ENCODE measurements at regions not wholly inside any gene's neighbourhood (a gene's known extent, or its start where the extent isn't known, plus 50 kb on each side); places are given as distances from the start of the nearest gene placed in this dataset.
"Not testable (repeated sequence)": the region's sequence is repeated elsewhere in the genome, so short reads cannot be mapped to it uniquely, and the experiment has no call there.

- not testable (repeated sequence) for H3K4me1 ChIP-seq (ENCODE audit: control insufficient read depth in 2 of 2, insufficient read depth in 1 of 2, low read depth in 1 of 2, low read length in 2 of 2); H2AFZ ChIP-seq (ENCODE audit: low read length); H3K14ac ChIP-seq (ENCODE audit: low read length); H3K36me3 ChIP-seq (replicated peaks in 1 of 2; ENCODE audit: control insufficient read depth in 2 of 2, insufficient read depth in 2 of 2, low read length in 2 of 2); H3K23ac ChIP-seq (ENCODE audit: low read depth, low read length, poor library complexity); H3K27ac ChIP-seq (replicated peaks; ENCODE audit: low read length); H4K91ac ChIP-seq (ENCODE audit: low read depth, low read length, poor library complexity); H3K4me3 ChIP-seq (ENCODE audit: low read length in 2 of 2); H3K79me1 ChIP-seq (ENCODE audit: low read depth, low read length); H4K8ac ChIP-seq (ENCODE audit: low read depth, low read length); H2BK5ac ChIP-seq (ENCODE audit: low read length); H3K9ac ChIP-seq (ENCODE audit: low read depth, low read length, poor library complexity); H2BK15ac ChIP-seq (ENCODE audit: low read length); H2BK120ac ChIP-seq (ENCODE audit: low read depth, low read length); H3K27me3 ChIP-seq (ENCODE audit: control insufficient read depth in 3 of 3, insufficient read depth in 3 of 3, low read depth in 1 of 3, low read length in 3 of 3); H3K4ac ChIP-seq (ENCODE audit: low read length); H2BK12ac ChIP-seq (ENCODE audit: low read length); H3K18ac ChIP-seq (ENCODE audit: low read length); DNase-seq (ENCODE audit: low spot score); H2AK5ac ChIP-seq (ENCODE audit: low read depth, low read length); H3K9me3 ChIP-seq (replicated peaks in 1 of 2; ENCODE audit: control insufficient read depth in 2 of 2, insufficient read depth in 1 of 2, low read depth in 1 of 2, low read length in 2 of 2); H3K4me2 ChIP-seq (ENCODE audit: insufficient read depth, low read length, poor library complexity, severe bottlenecking)
- no CpG with 5 or more reads among the region's 5 CpGs for WGBS, 2 donors (ENCODE audit: extremely low coverage in 2 of 2, insufficient read length in 2 of 2, insufficient replicate concordance in 1 of 2)
These were observed 121.0 kb downstream of the CDRT15L2 start for GRCh38 chr17:20700528-20700927.

- H2BK120ac ChIP-seq (ENCODE audit: low read depth, low read length), result not testable (repeated sequence)
These were observed 121.8 kb downstream of the CDRT15L2 start for GRCh38 chr17:20701366-20701765.

GRCh38 chr17:20702692-20703091 is 123.2 kb downstream of the CDRT15L2 start:
- Histone ChIP-seq H2BK5ac (ENCODE audit: low read length) (no peak overlapping the region), H2BK12ac (ENCODE audit: low read length) (no peak overlapping the region), H3K79me1 (ENCODE audit: low read depth, low read length) (no peaks in the 10 kb centered on the region), H3K27me3 (ENCODE audit: control insufficient read depth in 3 of 3, insufficient read depth in 3 of 3, low read depth in 1 of 3, low read length in 3 of 3) (peaks cover 0 to 2% (median 0%) of the 10 kb centered on the region in 3 experiments), H3K27ac (replicated peaks; ENCODE audit: low read length) (no peak overlapping the region), H3K14ac (ENCODE audit: low read length) (no peak overlapping the region), H2AFZ (ENCODE audit: low read length) (no peak overlapping the region), H2BK15ac (ENCODE audit: low read length) (no peak overlapping the region), H4K91ac (ENCODE audit: low read depth, low read length, poor library complexity) (no peak overlapping the region), H3K9me3 (replicated peaks in 1 of 2; ENCODE audit: control insufficient read depth in 2 of 2, insufficient read depth in 1 of 2, low read depth in 1 of 2, low read length in 2 of 2) (no peaks in the 10 kb centered on the region), H3K4ac (ENCODE audit: low read length) (no peak overlapping the region), H3K18ac (ENCODE audit: low read length) (no peak overlapping the region), H3K9ac (ENCODE audit: low read depth, low read length, poor library complexity) (no peak overlapping the region), H3K4me2 (ENCODE audit: insufficient read depth, low read length, poor library complexity, severe bottlenecking) (no peak overlapping the region), H3K36me3 (replicated peaks in 1 of 2; ENCODE audit: control insufficient read depth in 2 of 2, insufficient read depth in 2 of 2, low read length in 2 of 2) (no peaks in the 10 kb centered on the region), H2BK120ac (ENCODE audit: low read depth, low read length) (no peak overlapping the region), H3K23ac (ENCODE audit: low read depth, low read length, poor library complexity) (no peak overlapping the region), H4K8ac (ENCODE audit: low read depth, low read length) (no peak overlapping the region), H3K4me3 (ENCODE audit: low read length in 2 of 2) (no peak overlapping the region), H2AK5ac (ENCODE audit: low read depth, low read length) (no peak overlapping the region), H3K4me1 (ENCODE audit: control insufficient read depth in 2 of 2, insufficient read depth in 1 of 2, low read depth in 1 of 2, low read length in 2 of 2) (no peaks in the 10 kb centered on the region)
- no peak for DNase-seq (ENCODE audit: low spot score)
- WGBS, 2 donors (ENCODE audit: extremely low coverage in 2 of 2, insufficient read length in 2 of 2, insufficient replicate concordance in 1 of 2), result no CpG with 5 or more reads among the region's 4 CpGs

More at GRCh38 chr17:20701366-20701765, 121.8 kb downstream of the CDRT15L2 start:
- H3K14ac ChIP-seq (ENCODE audit: low read length); H3K18ac ChIP-seq (ENCODE audit: low read length); H2BK5ac ChIP-seq (ENCODE audit: low read length); H3K4me1 ChIP-seq (ENCODE audit: control insufficient read depth in 2 of 2, insufficient read depth in 1 of 2, low read depth in 1 of 2, low read length in 2 of 2); H2AFZ ChIP-seq (ENCODE audit: low read length); H3K79me1 ChIP-seq (ENCODE audit: low read depth, low read length); H3K9me3 ChIP-seq (replicated peaks in 1 of 2; ENCODE audit: control insufficient read depth in 2 of 2, insufficient read depth in 1 of 2, low read depth in 1 of 2, low read length in 2 of 2); H2BK12ac ChIP-seq (ENCODE audit: low read length); H3K4ac ChIP-seq (ENCODE audit: low read length); H3K27me3 ChIP-seq (ENCODE audit: control insufficient read depth in 3 of 3, insufficient read depth in 3 of 3, low read depth in 1 of 3, low read length in 3 of 3); H2BK15ac ChIP-seq (ENCODE audit: low read length); H3K9ac ChIP-seq (ENCODE audit: low read depth, low read length, poor library complexity); H3K4me3 ChIP-seq (ENCODE audit: low read length in 2 of 2); H4K8ac ChIP-seq (ENCODE audit: low read depth, low read length); H3K23ac ChIP-seq (ENCODE audit: low read depth, low read length, poor library complexity); H4K91ac ChIP-seq (ENCODE audit: low read depth, low read length, poor library complexity); H3K36me3 ChIP-seq (replicated peaks in 1 of 2; ENCODE audit: control insufficient read depth in 2 of 2, insufficient read depth in 2 of 2, low read length in 2 of 2); H2AK5ac ChIP-seq (ENCODE audit: low read depth, low read length); DNase-seq (ENCODE audit: low spot score); H3K4me2 ChIP-seq (ENCODE audit: insufficient read depth, low read length, poor library complexity, severe bottlenecking); H3K27ac ChIP-seq (replicated peaks; ENCODE audit: low read length): not testable (repeated sequence)
- WGBS, 2 donors (ENCODE audit: extremely low coverage in 2 of 2, insufficient read length in 2 of 2, insufficient replicate concordance in 1 of 2), result no CpG with 5 or more reads among the region's 5 CpGs

GRCh38 chr17:20703781-20704180 is 124.3 kb downstream of the CDRT15L2 start:
- Histone ChIP-seq H3K23ac (ENCODE audit: low read depth, low read length, poor library complexity) (no peak overlapping the region), H2AK5ac (ENCODE audit: low read depth, low read length) (no peak overlapping the region), H3K9ac (ENCODE audit: low read depth, low read length, poor library complexity) (no peak overlapping the region), H2BK5ac (ENCODE audit: low read length) (no peak overlapping the region), H3K4me3 (ENCODE audit: low read length in 2 of 2) (no peak overlapping the region), H3K14ac (ENCODE audit: low read length) (no peak overlapping the region), H4K8ac (ENCODE audit: low read depth, low read length) (no peak overlapping the region), H3K4me1 (ENCODE audit: control insufficient read depth in 2 of 2, insufficient read depth in 1 of 2, low read depth in 1 of 2, low read length in 2 of 2) (no peaks in the 10 kb centered on the region), H4K91ac (ENCODE audit: low read depth, low read length, poor library complexity) (no peak overlapping the region), H3K9me3 (replicated peaks in 1 of 2; ENCODE audit: control insufficient read depth in 2 of 2, insufficient read depth in 1 of 2, low read depth in 1 of 2, low read length in 2 of 2) (no peaks in the 10 kb centered on the region), H2AFZ (ENCODE audit: low read length) (no peak overlapping the region), H3K4ac (ENCODE audit: low read length) (no peak overlapping the region), H3K79me1 (ENCODE audit: low read depth, low read length) (no peaks in the 10 kb centered on the region), H3K18ac (ENCODE audit: low read length) (no peak overlapping the region), H3K36me3 (replicated peaks in 1 of 2; ENCODE audit: control insufficient read depth in 2 of 2, insufficient read depth in 2 of 2, low read length in 2 of 2) (no peaks in the 10 kb centered on the region), H2BK15ac (ENCODE audit: low read length) (no peak overlapping the region), H3K4me2 (ENCODE audit: insufficient read depth, low read length, poor library complexity, severe bottlenecking) (no peak overlapping the region), H3K27ac (replicated peaks; ENCODE audit: low read length) (no peak overlapping the region), H2BK120ac (ENCODE audit: low read depth, low read length) (no peak overlapping the region), H2BK12ac (ENCODE audit: low read length) (no peak overlapping the region), H3K27me3 (ENCODE audit: control insufficient read depth in 3 of 3, insufficient read depth in 3 of 3, low read depth in 1 of 3, low read length in 3 of 3) (peaks cover 0 to 2% (median 0%) of the 10 kb centered on the region in 3 experiments)
- DNase-seq (ENCODE audit: low spot score), result no peak
- no CpG with 5 or more reads among the region's 1 CpG for WGBS, 2 donors (ENCODE audit: extremely low coverage in 2 of 2, insufficient read length in 2 of 2, insufficient replicate concordance in 1 of 2)
